ENCODE measurements at regions not wholly inside any gene's neighbourhood (a gene's known extent, or its start where the extent isn't known, plus 50 kb on each side); places are given as distances from the start of the nearest gene placed in this dataset.
A peak's percentile ranks its signal among the peaks of the same experiment; 100 is the strongest.

DNA sequence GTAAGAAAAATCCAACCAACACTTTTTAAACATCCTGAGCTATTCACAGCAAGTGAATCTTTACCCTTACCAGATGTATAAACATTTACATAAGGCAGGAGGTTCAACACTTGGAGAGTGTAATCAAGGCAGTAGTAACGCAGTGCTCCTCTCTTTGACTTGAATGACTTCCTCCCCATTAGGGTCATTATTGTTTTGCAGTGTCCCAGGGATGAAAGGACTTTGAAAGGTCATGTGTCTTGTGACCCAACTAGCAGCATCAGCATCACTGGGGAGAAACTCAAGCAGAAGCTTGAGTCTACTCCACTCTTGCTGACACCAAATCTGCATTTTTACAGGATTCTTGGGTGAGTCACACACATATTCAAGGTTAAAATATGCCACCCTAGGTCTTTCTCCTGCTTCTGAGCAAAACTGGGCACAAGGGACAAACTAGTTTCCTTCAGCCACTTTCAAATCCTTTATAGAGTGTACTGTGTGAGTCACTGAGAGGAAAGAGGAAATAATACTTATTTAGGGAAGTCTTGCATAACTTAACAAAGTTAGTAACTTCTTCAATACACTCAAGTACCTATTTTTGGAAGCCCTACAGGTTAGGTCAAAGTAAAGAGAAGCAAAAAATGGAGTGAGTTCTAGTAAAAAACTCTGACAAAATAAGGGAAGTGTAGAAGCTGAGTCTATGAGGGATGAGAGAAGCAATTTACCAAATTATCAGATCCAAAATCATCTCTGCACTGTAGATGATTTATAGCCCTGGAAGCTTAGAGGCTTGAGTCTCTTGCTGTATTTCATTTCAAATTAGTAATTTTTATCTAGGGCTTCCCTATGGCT, 51.0 kb upstream of the EML4 start (continued):
- TF ChIP-seq, protein P1, sequence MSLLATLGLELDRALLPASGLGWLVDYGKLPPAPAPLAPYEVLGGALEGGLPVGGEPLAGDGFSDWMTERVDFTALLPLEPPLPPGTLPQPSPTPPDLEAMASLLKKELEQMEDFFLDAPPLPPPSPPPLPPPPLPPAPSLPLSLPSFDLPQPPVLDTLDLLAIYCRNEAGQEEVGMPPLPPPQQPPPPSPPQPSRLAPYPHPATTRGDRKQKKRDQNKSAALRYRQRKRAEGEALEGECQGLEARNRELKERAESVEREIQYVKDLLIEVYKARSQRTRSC (CRISPR knock-in tag; IDR thresholded peaks at IDR 0.05; ENCODE audit: low read depth), result no peak
- peak; percentile 63; the same call in 1 of the 2 replicates for TF ChIP-seq JUN (CRISPR knock-in tag; IDR thresholded peaks at IDR 0.05)
- peak; percentile 81; the same call in 1 of the 2 replicates for TF ChIP-seq TARDBP (CRISPR knock-in tag; IDR thresholded peaks at IDR 0.05)
- TF ChIP-seq BRD4 (CRISPR knock-in tag; IDR thresholded peaks at IDR 0.05), result peak; percentile 86
- no peak for TF ChIP-seq SOX6 (IDR thresholded peaks at IDR 0.05)
- TF ChIP-seq SOX6 (CRISPR knock-in tag; IDR thresholded peaks at IDR 0.05), result peak; percentile 98
- peak; percentile 70 to 92 for TF ChIP-seq NR2F1 (CRISPR knock-in tag; IDR thresholded peaks at IDR 0.05)
- peak; percentile 89; the same call in 1 of the 2 replicates for TF ChIP-seq BRCA1 (CRISPR knock-in tag; IDR thresholded peaks at IDR 0.05)
- TF ChIP-seq, protein P2, sequence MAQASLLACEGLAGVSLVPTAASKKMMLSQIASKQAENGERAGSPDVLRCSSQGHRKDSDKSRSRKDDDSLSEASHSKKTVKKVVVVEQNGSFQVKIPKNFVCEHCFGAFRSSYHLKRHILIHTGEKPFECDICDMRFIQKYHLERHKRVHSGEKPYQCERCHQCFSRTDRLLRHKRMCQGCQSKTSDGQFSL (CRISPR knock-in tag; IDR thresholded peaks at IDR 0.05), result no peak
- peak; percentile 62; the same call in 1 of the 2 replicates for TF ChIP-seq ZBTB33 (CRISPR knock-in tag; IDR thresholded peaks at IDR 0.05)
- no peak for TF ChIP-seq ZNF34 (CRISPR knock-in tag; IDR thresholded peaks at IDR 0.05; ENCODE audit: borderline replicate concordance)
- TF ChIP-seq STAG1 (CRISPR knock-in tag; IDR thresholded peaks at IDR 0.05), result peak; percentile 37; the same call in 1 of the 2 replicates
- TF ChIP-seq REXO4 (CRISPR knock-in tag; IDR thresholded peaks at IDR 0.05; ENCODE audit: borderline replicate concordance), result no peak
- TF ChIP-seq, protein P3, sequence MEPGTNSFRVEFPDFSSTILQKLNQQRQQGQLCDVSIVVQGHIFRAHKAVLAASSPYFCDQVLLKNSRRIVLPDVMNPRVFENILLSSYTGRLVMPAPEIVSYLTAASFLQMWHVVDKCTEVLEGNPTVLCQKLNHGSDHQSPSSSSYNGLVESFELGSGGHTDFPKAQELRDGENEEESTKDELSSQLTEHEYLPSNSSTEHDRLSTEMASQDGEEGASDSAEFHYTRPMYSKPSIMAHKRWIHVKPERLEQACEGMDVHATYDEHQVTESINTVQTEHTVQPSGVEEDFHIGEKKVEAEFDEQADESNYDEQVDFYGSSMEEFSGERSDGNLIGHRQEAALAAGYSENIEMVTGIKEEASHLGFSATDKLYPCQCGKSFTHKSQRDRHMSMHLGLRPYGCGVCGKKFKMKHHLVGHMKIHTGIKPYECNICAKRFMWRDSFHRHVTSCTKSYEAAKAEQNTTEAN (CRISPR knock-in tag; conservative IDR thresholded peaks at IDR 0.05), result peak; percentile 88
- TF ChIP-seq, protein P4, sequence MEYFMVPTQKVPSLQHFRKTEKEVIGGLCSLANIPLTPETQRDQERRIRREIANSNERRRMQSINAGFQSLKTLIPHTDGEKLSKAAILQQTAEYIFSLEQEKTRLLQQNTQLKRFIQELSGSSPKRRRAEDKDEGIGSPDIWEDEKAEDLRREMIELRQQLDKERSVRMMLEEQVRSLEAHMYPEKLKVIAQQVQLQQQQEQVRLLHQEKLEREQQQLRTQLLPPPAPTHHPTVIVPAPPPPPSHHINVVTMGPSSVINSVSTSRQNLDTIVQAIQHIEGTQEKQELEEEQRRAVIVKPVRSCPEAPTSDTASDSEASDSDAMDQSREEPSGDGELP (IDR thresholded peaks at IDR 0.05; ENCODE audit: borderline replicate concordance, low read depth), result peak; percentile 86
- no peak for TF ChIP-seq PHF20 (CRISPR knock-in tag; IDR thresholded peaks at IDR 0.05)
- TF ChIP-seq, protein P5, sequence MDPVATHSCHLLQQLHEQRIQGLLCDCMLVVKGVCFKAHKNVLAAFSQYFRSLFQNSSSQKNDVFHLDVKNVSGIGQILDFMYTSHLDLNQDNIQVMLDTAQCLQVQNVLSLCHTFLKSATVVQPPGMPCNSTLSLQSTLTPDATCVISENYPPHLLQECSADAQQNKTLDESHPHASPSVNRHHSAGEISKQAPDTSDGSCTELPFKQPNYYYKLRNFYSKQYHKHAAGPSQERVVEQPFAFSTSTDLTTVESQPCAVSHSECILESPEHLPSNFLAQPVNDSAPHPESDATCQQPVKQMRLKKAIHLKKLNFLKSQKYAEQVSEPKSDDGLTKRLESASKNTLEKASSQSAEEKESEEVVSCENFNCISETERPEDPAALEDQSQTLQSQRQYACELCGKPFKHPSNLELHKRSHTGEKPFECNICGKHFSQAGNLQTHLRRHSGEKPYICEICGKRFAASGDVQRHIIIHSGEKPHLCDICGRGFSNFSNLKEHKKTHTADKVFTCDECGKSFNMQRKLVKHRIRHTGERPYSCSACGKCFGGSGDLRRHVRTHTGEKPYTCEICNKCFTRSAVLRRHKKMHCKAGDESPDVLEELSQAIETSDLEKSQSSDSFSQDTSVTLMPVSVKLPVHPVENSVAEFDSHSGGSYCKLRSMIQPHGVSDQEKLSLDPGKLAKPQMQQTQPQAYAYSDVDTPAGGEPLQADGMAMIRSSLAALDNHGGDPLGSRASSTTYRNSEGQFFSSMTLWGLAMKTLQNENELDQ (CRISPR knock-in tag; IDR thresholded peaks at IDR 0.05; ENCODE audit: borderline replicate concordance), result no peak
- TF ChIP-seq TEAD2 (CRISPR knock-in tag; IDR thresholded peaks at IDR 0.05), result no peak
- TF ChIP-seq, protein P6, sequence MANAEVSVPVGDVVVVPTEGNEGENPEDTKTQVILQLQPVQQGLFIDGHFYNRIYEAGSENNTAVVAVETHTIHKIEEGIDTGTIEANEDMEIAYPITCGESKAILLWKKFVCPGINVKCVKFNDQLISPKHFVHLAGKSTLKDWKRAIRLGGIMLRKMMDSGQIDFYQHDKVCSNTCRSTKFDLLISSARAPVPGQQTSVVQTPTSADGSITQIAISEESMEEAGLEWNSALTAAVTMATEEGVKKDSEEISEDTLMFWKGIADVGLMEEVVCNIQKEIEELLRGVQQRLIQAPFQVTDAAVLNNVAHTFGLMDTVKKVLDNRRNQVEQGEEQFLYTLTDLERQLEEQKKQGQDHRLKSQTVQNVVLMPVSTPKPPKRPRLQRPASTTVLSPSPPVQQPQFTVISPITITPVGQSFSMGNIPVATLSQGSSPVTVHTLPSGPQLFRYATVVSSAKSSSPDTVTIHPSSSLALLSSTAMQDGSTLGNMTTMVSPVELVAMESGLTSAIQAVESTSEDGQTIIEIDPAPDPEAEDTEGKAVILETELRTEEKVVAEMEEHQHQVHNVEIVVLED (CRISPR knock-in tag; IDR thresholded peaks at IDR 0.05; ENCODE audit: borderline replicate concordance), result no peak; the same call in 1 of the 2 replicates
- no peak for TF ChIP-seq PLRG1 (conservative IDR thresholded peaks at IDR 0.05)

All from HepG2 (cell line).